HFFc6 (cell line): ENCODE measurements at regions not wholly inside any gene's neighbourhood (a gene's known extent, or its start where the extent isn't known, plus 50 kb on each side); places are given as distances from the start of the nearest gene placed in this dataset.

Source experiments
- DNase-seq: peaks from one replicate; pipeline ENCODE4 v3.0.0-alpha.2; 2018
- H3K27ac Mint-ChIP-seq: 2 replicates; pipeline ENCODE4 v1.8.0; 2020; ENCODE audit warnings: mild to moderate bottlenecking, mixed read lengths
- H3K27me3 Mint-ChIP-seq: 2 replicates; pipeline ENCODE4 v1.8.0; 2021; ENCODE audit warnings: mild to moderate bottlenecking, moderate library complexity, mixed read lengths; ENCODE audit not compliant: insufficient read depth
- H3K36me3 Mint-ChIP-seq: 2 replicates; pipeline ENCODE4 v1.8.0; 2021; ENCODE audit warnings: low read depth, mixed read lengths
- H3K4me1 Mint-ChIP-seq: 2 replicates; pipeline ENCODE4 v1.8.0; 2020; ENCODE audit warnings: low read depth, mixed read lengths
- H3K4me3 Mint-ChIP-seq: 2 replicates; pipeline ENCODE4 v1.8.0; 2020; ENCODE audit warnings: mild to moderate bottlenecking, moderate library complexity, mixed read lengths
- H3K9me3 Mint-ChIP-seq: 2 replicates; pipeline ENCODE4 v1.8.0; 2020; ENCODE audit warnings: mild to moderate bottlenecking, mixed read lengths
- TF ChIP-seq, protein P1 (sequence below): fragments of 200-600 bp; sonication (generic); IDR thresholded peaks from 2 replicates; pipeline ENCODE4 v1.5.0; 2021; ENCODE audit warnings: antibody characterized with exemption, mild to moderate bottlenecking

DNA sequence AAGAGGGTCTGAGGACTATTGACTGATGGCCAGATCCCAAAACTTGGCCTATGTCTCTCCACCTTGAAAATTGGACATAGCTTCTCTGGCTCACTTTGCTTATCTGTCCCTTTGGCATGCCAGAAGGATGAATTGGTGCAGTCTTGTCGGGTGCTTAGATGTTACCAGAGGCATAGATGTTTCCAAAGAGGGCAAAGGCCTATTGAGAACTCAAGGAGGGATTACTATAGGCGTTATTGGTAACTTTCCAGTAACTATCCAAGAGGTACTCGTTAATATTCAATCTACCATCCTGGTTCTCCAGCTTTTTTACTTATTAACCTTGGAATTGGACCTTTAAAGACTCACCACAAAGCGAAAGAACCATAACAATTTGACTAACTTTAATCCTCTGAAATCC, 368.3 kb upstream of the ESRRG start:
- TF ChIP-seq, protein P1, sequence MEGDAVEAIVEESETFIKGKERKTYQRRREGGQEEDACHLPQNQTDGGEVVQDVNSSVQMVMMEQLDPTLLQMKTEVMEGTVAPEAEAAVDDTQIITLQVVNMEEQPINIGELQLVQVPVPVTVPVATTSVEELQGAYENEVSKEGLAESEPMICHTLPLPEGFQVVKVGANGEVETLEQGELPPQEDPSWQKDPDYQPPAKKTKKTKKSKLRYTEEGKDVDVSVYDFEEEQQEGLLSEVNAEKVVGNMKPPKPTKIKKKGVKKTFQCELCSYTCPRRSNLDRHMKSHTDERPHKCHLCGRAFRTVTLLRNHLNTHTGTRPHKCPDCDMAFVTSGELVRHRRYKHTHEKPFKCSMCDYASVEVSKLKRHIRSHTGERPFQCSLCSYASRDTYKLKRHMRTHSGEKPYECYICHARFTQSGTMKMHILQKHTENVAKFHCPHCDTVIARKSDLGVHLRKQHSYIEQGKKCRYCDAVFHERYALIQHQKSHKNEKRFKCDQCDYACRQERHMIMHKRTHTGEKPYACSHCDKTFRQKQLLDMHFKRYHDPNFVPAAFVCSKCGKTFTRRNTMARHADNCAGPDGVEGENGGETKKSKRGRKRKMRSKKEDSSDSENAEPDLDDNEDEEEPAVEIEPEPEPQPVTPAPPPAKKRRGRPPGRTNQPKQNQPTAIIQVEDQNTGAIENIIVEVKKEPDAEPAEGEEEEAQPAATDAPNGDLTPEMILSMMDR, result no peak
- no peak overlapping the region for H3K27ac Mint-ChIP-seq
- peaks cover 4% of the 10 kb centered on the region for H3K27me3 Mint-ChIP-seq
- peaks cover 26% of the 10 kb centered on the region for H3K4me1 Mint-ChIP-seq
- no peak overlapping the region for H3K4me3 Mint-ChIP-seq
- H3K9me3 Mint-ChIP-seq, result peaks cover 6% of the 10 kb centered on the region
- no peaks in the 10 kb centered on the region for H3K36me3 Mint-ChIP-seq
- no peak for DNase-seq

DNA sequence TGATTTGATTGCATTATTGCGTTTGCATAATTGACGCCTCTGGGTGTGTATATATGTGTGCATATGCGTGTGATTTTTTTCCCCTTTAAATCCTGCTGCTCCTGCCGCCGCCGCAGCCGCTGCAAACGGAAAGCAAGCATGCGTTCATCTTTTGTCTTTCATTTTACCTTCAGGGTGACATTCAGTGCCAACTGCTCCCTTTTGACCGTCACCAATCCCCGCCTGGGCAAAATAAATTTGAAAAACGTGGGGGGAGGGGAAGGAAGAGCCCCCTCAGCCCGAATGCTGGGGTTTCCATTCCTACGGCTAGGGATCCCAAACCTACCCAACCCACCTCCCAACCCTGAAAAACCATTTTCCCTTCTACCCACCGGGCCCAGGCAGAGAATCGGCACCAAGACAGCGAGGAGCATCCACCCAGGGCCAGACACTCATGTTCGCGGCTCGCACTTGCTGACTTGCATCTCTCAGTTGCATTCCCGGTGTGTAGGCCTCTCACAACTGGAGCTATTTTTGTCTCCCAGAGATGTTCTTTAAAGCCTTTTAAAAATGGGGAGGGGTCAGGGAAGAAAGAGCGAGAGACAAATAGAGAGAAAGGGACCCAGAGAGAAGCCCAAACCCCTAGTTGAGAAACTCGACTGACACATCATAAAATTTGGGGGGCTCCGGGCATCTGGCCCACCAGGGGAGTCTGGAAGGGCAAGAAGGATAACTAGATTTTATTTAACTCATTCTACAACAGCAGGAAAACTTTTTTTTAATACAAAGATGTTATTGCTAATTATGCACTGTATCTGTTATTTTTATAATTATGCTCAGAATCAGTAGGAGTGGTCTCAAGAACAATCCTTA, 367.1 kb upstream of the ESRRG start:
- H3K27me3 Mint-ChIP-seq, result peaks cover 4% of the 10 kb centered on the region
- H3K27ac Mint-ChIP-seq, result no peak overlapping the region
- TF ChIP-seq, protein P1, result no peak
- peaks cover 26% of the 10 kb centered on the region for H3K4me1 Mint-ChIP-seq
- no peaks in the 10 kb centered on the region for H3K36me3 Mint-ChIP-seq
- no peak for DNase-seq
- peak overlapping the region; percentile 86 for H3K4me3 Mint-ChIP-seq
- peaks cover 2% of the 10 kb centered on the region for H3K9me3 Mint-ChIP-seq

DNA sequence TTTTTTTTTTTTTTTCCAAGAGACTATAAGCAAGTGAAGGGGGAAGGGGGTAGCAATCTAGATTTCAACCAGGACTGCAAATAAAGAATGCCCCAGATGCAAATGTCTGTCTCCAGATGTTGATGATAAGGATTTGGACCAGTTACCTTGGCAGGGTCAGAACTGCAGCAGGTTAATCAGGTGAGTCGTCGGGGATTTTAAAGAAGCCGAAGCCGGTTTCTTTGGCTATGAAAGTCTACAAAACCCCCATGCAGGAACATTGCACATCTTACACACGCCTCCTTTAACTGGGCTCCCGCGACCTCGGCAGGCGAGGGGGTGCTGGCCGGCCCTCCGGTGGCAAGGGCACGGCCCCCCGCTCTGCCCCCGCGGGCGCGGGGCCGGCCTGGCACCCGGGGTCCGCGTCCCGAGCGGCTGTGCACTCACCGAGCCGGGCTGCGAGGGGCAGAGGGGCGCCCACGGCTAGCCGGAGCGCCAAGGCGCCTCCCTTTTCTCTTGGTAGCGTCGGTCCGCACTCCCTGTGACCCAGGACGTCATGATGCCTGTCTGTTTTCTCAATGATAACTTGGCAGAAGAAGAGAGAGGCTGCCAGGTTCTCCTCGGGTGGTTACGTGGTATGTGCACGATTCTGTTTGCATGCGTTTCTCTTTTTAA, 366.3 kb upstream of the ESRRG start:
- H3K4me3 Mint-ChIP-seq, result peak overlapping the region; percentile 86
- H3K4me1 Mint-ChIP-seq, result peaks cover 26% of the 10 kb centered on the region
- TF ChIP-seq, protein P1, result no peak
- no peak overlapping the region for H3K27ac Mint-ChIP-seq
- no peak for DNase-seq
- no peaks in the 10 kb centered on the region; the same call in 1 of the 2 replicates for H3K9me3 Mint-ChIP-seq
- no peaks in the 10 kb centered on the region for H3K36me3 Mint-ChIP-seq
- peaks cover 4% of the 10 kb centered on the region for H3K27me3 Mint-ChIP-seq

DNA sequence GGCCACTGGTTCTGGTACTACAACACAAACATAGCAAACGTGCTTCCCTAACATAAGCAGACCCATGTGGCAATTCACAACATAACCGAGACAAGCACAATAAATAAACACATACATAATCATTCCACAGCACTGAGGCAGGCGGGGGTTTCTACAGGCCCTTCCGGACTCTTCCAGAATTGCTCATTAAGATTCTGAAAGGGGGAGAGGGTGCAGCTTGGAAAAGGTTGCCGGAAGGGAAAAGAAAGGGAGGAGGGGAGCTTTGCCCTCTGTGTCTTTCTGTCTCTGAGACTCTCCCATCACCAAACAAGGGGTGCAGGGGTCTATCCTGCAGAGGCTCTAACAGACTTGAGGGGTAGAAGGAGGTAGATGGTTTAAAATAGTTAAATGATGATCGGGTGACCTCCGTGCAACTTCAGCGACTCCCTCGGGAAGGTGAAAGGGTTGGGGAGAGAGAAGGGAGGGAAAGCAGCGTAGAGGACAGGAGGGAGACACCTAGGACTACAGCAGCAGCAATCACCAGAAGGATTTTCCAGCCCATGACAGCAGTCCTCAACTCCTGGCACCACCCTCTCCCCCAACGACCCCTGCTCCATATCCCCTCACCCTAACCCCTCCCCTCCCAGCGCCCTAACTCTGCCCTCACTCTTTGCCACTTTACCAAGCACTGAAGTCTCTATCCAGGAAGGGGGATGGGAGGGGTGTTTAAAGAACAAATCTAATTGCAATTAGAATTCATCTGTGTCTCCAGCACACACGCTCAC, 365.5 kb upstream of the ESRRG start:
- TF ChIP-seq, protein P1, result no peak
- H3K4me3 Mint-ChIP-seq, result peak overlapping the region; percentile 65
- peaks cover 26% of the 10 kb centered on the region for H3K4me1 Mint-ChIP-seq
- H3K9me3 Mint-ChIP-seq, result no peaks in the 10 kb centered on the region; the same call in 1 of the 2 replicates
- H3K27ac Mint-ChIP-seq, result no peak overlapping the region
- DNase-seq, result no peak
- peaks cover 3% of the 10 kb centered on the region for H3K27me3 Mint-ChIP-seq
- no peaks in the 10 kb centered on the region for H3K36me3 Mint-ChIP-seq

DNA sequence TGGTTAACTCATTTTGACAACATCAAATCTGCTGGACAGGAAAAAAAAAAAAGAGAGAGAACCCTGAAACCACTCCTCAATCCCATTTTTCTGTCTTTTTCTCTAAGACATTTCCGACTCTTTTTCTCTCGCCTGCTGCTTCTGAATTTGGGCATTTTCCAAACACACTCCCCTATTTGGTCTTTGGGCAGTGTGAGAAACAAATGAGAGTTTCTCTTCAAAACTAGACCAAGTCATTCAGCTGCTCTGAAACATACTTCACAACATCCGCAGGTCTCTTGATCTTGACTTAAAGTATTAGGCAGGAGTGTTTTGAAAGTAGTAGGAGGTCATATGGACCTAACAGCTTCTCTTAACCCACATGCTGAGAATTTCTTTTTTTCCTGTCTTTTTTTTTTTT, 364.8 kb upstream of the ESRRG start:
- Mint-ChIP-seq H3K4me3 (no peak overlapping the region), H3K27me3 (peaks cover 3% of the 10 kb centered on the region), H3K9me3 (no peaks in the 10 kb centered on the region; the same call in 1 of the 2 replicates), H3K27ac (no peak overlapping the region), H3K36me3 (no peaks in the 10 kb centered on the region), H3K4me1 (peaks cover 26% of the 10 kb centered on the region)
- TF ChIP-seq, protein P1, result no peak
- DNase-seq, result no peak
